GOT3 (cell line): ENCODE measurements at regions not wholly inside any gene's neighbourhood (a gene's known extent, or its start where the extent isn't known, plus 50 kb on each side); places are given as distances from the start of the nearest gene placed in this dataset.

Experiments used
- DNase-seq: peaks from one replicate; lab custom pipeline; 2025; ENCODE audit warnings: mixed read lengths; lab: John Stamatoyannopoulos, UW

GRCh38 chr2:81703831-81704230, 1399.3 kb upstream of the LRRTM1 start:
- DNase-seq, result no peak

- DNase-seq, result no peak
Measured at GRCh38 chr2:81692566-81692965, 1388.0 kb upstream of the LRRTM1 start.

GRCh38 chr2:81675641-81676040, 1371.1 kb upstream of the LRRTM1 start:
- DNase-seq, result no peak

- no peak for DNase-seq
Measured at GRCh38 chr2:81672923-81673322, 1368.4 kb upstream of the LRRTM1 start.

- DNase-seq, result no peak
Measured at GRCh38 chr2:81672516-81672915, 1368.0 kb upstream of the LRRTM1 start.

- DNase-seq, result no peak
Measured at GRCh38 chr2:81670885-81671284, 1366.3 kb upstream of the LRRTM1 start.

GRCh38 chr2:81661081-81661480, 1356.5 kb upstream of the LRRTM1 start:
- DNase-seq, result no peak

- DNase-seq, result no peak
Measured at GRCh38 chr2:81658227-81658626, 1353.7 kb upstream of the LRRTM1 start.

- no peak for DNase-seq
Measured at GRCh38 chr2:81650048-81650971, 1345.8 kb upstream of the LRRTM1 start.

GRCh38 chr2:81648806-81649205, 1344.3 kb upstream of the LRRTM1 start:
- DNase-seq, result no peak

- DNase-seq, result no peak
Measured at GRCh38 chr2:81648370-81648769, 1343.8 kb upstream of the LRRTM1 start.

GRCh38 chr2:81647715-81648230, 1343.2 kb upstream of the LRRTM1 start:
- DNase-seq, result no peak

- no peak for DNase-seq
Measured at GRCh38 chr2:81645745-81646301, 1341.3 kb upstream of the LRRTM1 start.

GRCh38 chr2:81644189-81644588, 1339.6 kb upstream of the LRRTM1 start:
- DNase-seq, result no peak

- no peak for DNase-seq
Measured at GRCh38 chr2:81624825-81625224, 1320.3 kb upstream of the LRRTM1 start.

- DNase-seq, result no peak
Measured at GRCh38 chr2:81600088-81600487, 1295.5 kb upstream of the LRRTM1 start.

GRCh38 chr2:81598453-81598852, 1293.9 kb upstream of the LRRTM1 start:
- DNase-seq, result no peak

GRCh38 chr2:81589406-81589805, 1284.9 kb upstream of the LRRTM1 start:
- DNase-seq, result no peak

- DNase-seq, result no peak
Measured at GRCh38 chr2:81583311-81584108, 1279.0 kb upstream of the LRRTM1 start.

- no peak for DNase-seq
Measured at GRCh38 chr2:81576713-81577112, 1272.2 kb upstream of the LRRTM1 start.

- no peak for DNase-seq
Measured at GRCh38 chr2:81551040-81551634, 1246.6 kb upstream of the LRRTM1 start.

GRCh38 chr2:81550277-81550676, 1245.7 kb upstream of the LRRTM1 start:
- DNase-seq, result no peak
